ENCODE measurements at regions not wholly inside any gene's neighbourhood (a gene's known extent, or its start where the extent isn't known, plus 50 kb on each side); places are given as distances from the start of the nearest gene placed in this dataset.

DNA sequence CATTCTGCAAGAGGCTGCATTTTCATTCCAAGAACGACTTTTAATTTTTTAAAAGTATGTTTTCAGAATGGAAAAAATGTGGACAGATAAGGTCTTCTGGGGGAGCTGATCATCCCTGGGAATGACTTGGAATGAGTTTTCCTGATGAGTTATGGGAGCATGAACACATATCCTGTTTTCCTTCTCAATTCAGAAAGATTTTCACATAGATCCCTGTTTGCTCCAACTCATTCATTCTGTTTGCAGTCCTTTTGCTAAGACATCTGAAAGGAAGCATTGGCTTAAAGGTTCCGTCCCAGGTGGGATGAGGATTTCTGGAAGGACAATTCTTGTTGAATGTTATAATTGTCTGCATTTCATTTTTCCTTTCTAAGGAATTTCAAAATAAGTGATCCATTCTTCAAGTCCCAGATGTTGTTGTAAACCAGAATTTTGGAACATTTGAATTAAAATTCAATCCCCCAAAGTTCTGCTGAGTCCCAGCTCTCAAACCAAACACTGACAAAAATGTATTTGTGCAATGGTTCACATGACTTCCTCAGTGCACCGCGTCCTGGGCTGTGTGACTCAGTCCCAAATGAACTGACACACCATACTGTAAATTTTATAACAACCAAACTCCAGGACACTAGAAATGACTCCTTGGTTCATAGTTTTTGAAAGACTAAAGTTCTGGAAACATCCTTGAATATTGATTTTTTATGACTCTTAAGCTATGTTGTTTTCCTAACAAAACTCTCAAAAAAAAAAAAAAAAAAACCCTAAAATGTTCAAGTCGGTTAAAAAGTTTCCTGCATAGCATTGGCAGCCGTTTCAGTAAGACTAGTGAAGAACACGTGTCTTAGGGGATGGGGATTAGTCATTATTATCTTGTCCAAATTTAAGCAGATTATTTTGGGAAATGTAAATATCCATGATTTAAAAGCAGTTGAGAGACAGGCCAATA lies 281.8 kb upstream of the TCF4 start:
- H3K79me2 ChIP-seq (ENCODE audit: control insufficient read depth in 1 of 2, insufficient read depth in 2 of 2, low read length in 2 of 2) = no peaks in the 10 kb centered on the region
- CTCF ChIA-PET (ENCODE audit: partially characterized antibody) = interaction anchor here (1.2 to 1.4 kb wide), 3 partner anchors 9 to 15 kb away, joined by 3 to 7 read pairs (median 4); no protein-coding TSS in a partner anchor

More for the DNA sequence above, 281.8 kb upstream of the TCF4 start:
- H4K91ac ChIP-seq (replicated peaks; ENCODE audit: insufficient read length, low read length) = no peak overlapping the region
- H3K4me3 ChIP-seq (ENCODE audit: extremely low read depth in 1 of 4, insufficient read depth in 2 of 4, low read depth in 3 of 4, low read length in 4 of 4) = no peak overlapping the region
- no peak overlapping the region for H2BK12ac ChIP-seq (ENCODE audit: low read depth, low read length)
- 90% methylated on average over 7 of the region's 7 CpGs; no CpG with 5 or more reads in 1 of the 2 experiments for WGBS, 2 experiments (ENCODE audit: extremely low coverage in 1 of 2, insufficient coverage in 1 of 2, insufficient read length in 1 of 2, insufficient replicate concordance in 2 of 2, low coverage in 1 of 2, low lambda C conversion rate in 2 of 2, missing lambda C conversion rate in 1 of 2)
- H3K23ac ChIP-seq (ENCODE audit: insufficient read length) = no peak overlapping the region
- no peaks in the 10 kb centered on the region for H3K9me3 ChIP-seq (ENCODE audit: insufficient read depth in 2 of 2, low read depth in 1 of 2, low read length in 1 of 2)
- no peak overlapping the region for H3K14ac ChIP-seq (ENCODE audit: insufficient read length)
- no peak overlapping the region for H3K9ac ChIP-seq (replicated peaks in 1 of 4; ENCODE audit: extremely low read depth in 1 of 4, low read depth in 3 of 4, low read length in 3 of 4)
- no peak overlapping the region for H2BK15ac ChIP-seq (ENCODE audit: low read length)
- H4K5ac ChIP-seq (ENCODE audit: insufficient read length, low read depth, low read length) = no peak overlapping the region
- H3K27me3 ChIP-seq (replicated peaks in 1 of 4; ENCODE audit: control insufficient read depth in 3 of 4, extremely low read depth in 1 of 4, insufficient read depth in 3 of 4, low read length in 3 of 4) = no peaks in the 10 kb centered on the region
- H2BK120ac ChIP-seq (replicated peaks; ENCODE audit: low read depth, low read length) = no peak overlapping the region
- no peak overlapping the region for H3K4ac ChIP-seq (replicated peaks; ENCODE audit: insufficient read length, low read depth, low read length)
- H2AFZ ChIP-seq (ENCODE audit: low read length) = no peak overlapping the region
- peaks cover 0 to 3% (median 1%) of the 10 kb centered on the region in 4 experiments; a peak in 3 of 7 replicates for H3K4me1 ChIP-seq (replicated peaks in 1 of 4; ENCODE audit: control insufficient read depth in 3 of 4, insufficient read depth in 4 of 4, low read length in 3 of 4)
- no peak overlapping the region for H3K27ac ChIP-seq (ENCODE audit: low read depth, low read length)
- no peak overlapping the region for H2AK5ac ChIP-seq (ENCODE audit: low read depth, low read length)
- H3K4me2 ChIP-seq (ENCODE audit: insufficient read depth in 1 of 2, low read depth in 2 of 2, low read length in 2 of 2) = no peak overlapping the region
- FAIRE-seq (no peak), DNase-seq (ENCODE audit: low read depth in 1 of 2, low spot score in 2 of 2) (no peak)
- POLR2A ChIA-PET (ENCODE audit: partially characterized antibody) = no interaction called here
- H2BK20ac ChIP-seq (ENCODE audit: low read length) = no peak overlapping the region
- no peaks in the 10 kb centered on the region for H4K20me1 ChIP-seq (replicated peaks in 1 of 2; ENCODE audit: control insufficient read depth in 1 of 2, insufficient read depth in 2 of 2, low read length in 2 of 2)
- no peak overlapping the region for H3K56ac ChIP-seq (replicated peaks; ENCODE audit: insufficient read length, low read depth, low read length)
- H3K79me1 ChIP-seq (ENCODE audit: low read depth, low read length) = no peaks in the 10 kb centered on the region
- TF ChIP-seq RBBP5 (IDR thresholded peaks at IDR 0.05; ENCODE audit: borderline replicate concordance, low read depth, low read length) (no peak), MAFK (IDR thresholded peaks at IDR 0.05; ENCODE audit: low read depth, low read length) (no peak), NRF1 (IDR thresholded peaks at IDR 0.05; ENCODE audit: low read depth, low read length) (no peak), CHD1 (IDR thresholded peaks at IDR 0.05; ENCODE audit: low read depth, low read length) (no peak)
- TF ChIP-seq, protein P1, sequence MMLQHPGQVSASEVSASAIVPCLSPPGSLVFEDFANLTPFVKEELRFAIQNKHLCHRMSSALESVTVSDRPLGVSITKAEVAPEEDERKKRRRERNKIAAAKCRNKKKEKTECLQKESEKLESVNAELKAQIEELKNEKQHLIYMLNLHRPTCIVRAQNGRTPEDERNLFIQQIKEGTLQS (IDR thresholded peaks at IDR 0.05; ENCODE audit: insufficient read depth, low read depth, low read length) = no peak
- H3K36me3 ChIP-seq (ENCODE audit: control insufficient read depth in 2 of 4, insufficient read depth in 4 of 4, low read length in 3 of 4) = no peaks in the 10 kb centered on the region
- no peak overlapping the region for H3K18ac ChIP-seq (ENCODE audit: extremely low read depth, low read length)
- no peaks in the 10 kb centered on the region for H3K23me2 ChIP-seq (ENCODE audit: low read depth, low read length)
- H2BK5ac ChIP-seq (ENCODE audit: low read depth, low read length) = no peak overlapping the region
- H4K8ac ChIP-seq (ENCODE audit: extremely low read depth, insufficient read depth, low read length) = no peak overlapping the region

Measured in H1 (cell line).